Transverse colon (tissue), 4 donors: ENCODE measurements at regions not wholly inside any gene's neighbourhood (a gene's known extent, or its start where the extent isn't known, plus 50 kb on each side); places are given as distances from the start of the nearest gene placed in this dataset.

Source experiments
- DNase-seq: peaks from one replicate; pipeline ENCODE4 v3.0.0-alpha.2; 2019
- H3K27ac ChIP-seq, 4 donors: fragments of 200-600 bp; sonication (generic); 2 replicates each; pipeline ENCODE4 v1.5.1; 2016 to 2018; ENCODE audit warnings: inconsistent platforms in 4 of 4
- H3K27me3 ChIP-seq: fragments of 200-600 bp; sonication (generic); 2 replicates; pipeline ENCODE4 v1.5.1; 2017; ENCODE audit warnings: inconsistent platforms
- H3K36me3 ChIP-seq, 4 donors: fragments of 200-600 bp; sonication (generic); 2 replicates each; pipeline ENCODE4 v1.5.1; 2017 to 2019; ENCODE audit warnings: inconsistent platforms in 4 of 4
- H3K4me1 ChIP-seq, 4 donors: fragments of 200-600 bp; sonication (generic); 2 replicates each; pipeline ENCODE4 v1.5.1; 2017 to 2020; ENCODE audit warnings: inconsistent platforms in 4 of 4
- H3K4me3 ChIP-seq, 4 donors: fragments of 200-600 bp; sonication (generic); 1 replicate in 1 of 4; 2 replicates in 3 of 4; pipeline versions ENCODE4 v1.5.1 to v1.6.1; 2017 to 2019; ENCODE audit warnings: inconsistent platforms in 4 of 4
- H3K9me3 ChIP-seq, 2 donors: fragments of 200-600 bp; sonication (generic); 2 replicates each; pipeline ENCODE4 v1.5.1; 2017 to 2019; ENCODE audit warnings: inconsistent platforms in 2 of 2
- EP300 ChIP-seq: sonication (generic); formaldehyde crosslinking; IDR thresholded peaks from one replicate; pipeline ENCODE4 v1.6.1; 2017; ENCODE audit warnings: antibody characterized with exemption, low read depth
- POLR2A ChIP-seq: fragments of 450-650 bp; IDR thresholded peaks from one replicate; pipeline ENCODE4 v1.6.1; 2016; ENCODE audit warnings: antibody characterized with exemption, mild to moderate bottlenecking, moderate library complexity
- POLR2AphosphoS5 ChIP-seq, 3 donors: sonication (generic); formaldehyde crosslinking; IDR thresholded peaks; one replicate each; pipeline ENCODE4 v1.6.1; 2016; ENCODE audit warnings: antibody characterized with exemption in 3 of 3
- WGBS, 2 donors: methylation state at CpG; one replicate each; pipeline ENCODE4 v1.1.5; 2018; ENCODE audit warnings: low coverage in 1 of 2; 5-methylcytosine and 5-hydroxymethylcytosine counted together
- in situ Hi-C, 4 donors: fragments of 200-750 bp; cut with MboI; loops; one replicate each; pipeline versions ENCODE4 v1.15.0 to v1.15.1; 2017; ENCODE audit warnings: low sequenced_read_pairs in 3 of 4, low pct_ligation_motif_present in 1 of 4, low pct_unique_long_range_greater_than_20kb in 1 of 4
- intact Hi-C: fragments of 100-400 bp; cut with DNase I; formaldehyde crosslinking; loops from one replicate; pipeline ENCODE4 v1.15.1; 2023; ENCODE audit warnings: low total_unique reads
- TF ChIP-seq, protein P1 (sequence below), 5 experiments: fragments of 200-600 bp in 3 of 5; fragments of 450-650 bp in 2 of 5; sonication (generic) in 3 of 5; IDR thresholded peaks; 1 replicate in 2 of 5; 2 replicates in 3 of 5; pipeline ENCODE4 v1.5.1; 2016 to 2017; ENCODE audit warnings: antibody characterized with exemption in 5 of 5, inconsistent platforms in 3 of 5, mild to moderate bottlenecking in 2 of 5, moderate library complexity in 1 of 5

- TF ChIP-seq POLR2A (no peak), EP300 (no peak), POLR2AphosphoS5 (IDR thresholded peaks at IDR 0.05) (no peak)
- TF ChIP-seq, protein P1, sequence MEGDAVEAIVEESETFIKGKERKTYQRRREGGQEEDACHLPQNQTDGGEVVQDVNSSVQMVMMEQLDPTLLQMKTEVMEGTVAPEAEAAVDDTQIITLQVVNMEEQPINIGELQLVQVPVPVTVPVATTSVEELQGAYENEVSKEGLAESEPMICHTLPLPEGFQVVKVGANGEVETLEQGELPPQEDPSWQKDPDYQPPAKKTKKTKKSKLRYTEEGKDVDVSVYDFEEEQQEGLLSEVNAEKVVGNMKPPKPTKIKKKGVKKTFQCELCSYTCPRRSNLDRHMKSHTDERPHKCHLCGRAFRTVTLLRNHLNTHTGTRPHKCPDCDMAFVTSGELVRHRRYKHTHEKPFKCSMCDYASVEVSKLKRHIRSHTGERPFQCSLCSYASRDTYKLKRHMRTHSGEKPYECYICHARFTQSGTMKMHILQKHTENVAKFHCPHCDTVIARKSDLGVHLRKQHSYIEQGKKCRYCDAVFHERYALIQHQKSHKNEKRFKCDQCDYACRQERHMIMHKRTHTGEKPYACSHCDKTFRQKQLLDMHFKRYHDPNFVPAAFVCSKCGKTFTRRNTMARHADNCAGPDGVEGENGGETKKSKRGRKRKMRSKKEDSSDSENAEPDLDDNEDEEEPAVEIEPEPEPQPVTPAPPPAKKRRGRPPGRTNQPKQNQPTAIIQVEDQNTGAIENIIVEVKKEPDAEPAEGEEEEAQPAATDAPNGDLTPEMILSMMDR (IDR thresholded peaks at IDR 0.05) = no peak
- in situ Hi-C loops = no loop called here
- no peak for DNase-seq
- Histone ChIP-seq H3K4me1 (no peaks in the 10 kb centered on the region), H3K36me3 (no peaks in the 10 kb centered on the region), H3K4me3 (no peak overlapping the region), H3K9me3 (no peaks in the 10 kb centered on the region), H3K27ac (no peak overlapping the region), H3K27me3 (no peaks in the 10 kb centered on the region)
- 77 to 94% methylated on average over 2 to 7 of the region's 7 CpGs for WGBS, 2 donors
- intact Hi-C loops = no loop called here
Observed at GRCh38 chr13:47081246-47081645, 184.4 kb upstream of the HTR2A start.

GRCh38 chr13:47080621-47081020 is 183.8 kb upstream of the HTR2A start:
- Histone ChIP-seq H3K4me1 (no peaks in the 10 kb centered on the region), H3K4me3 (no peak overlapping the region), H3K36me3 (no peaks in the 10 kb centered on the region), H3K27ac (no peak overlapping the region), H3K27me3 (no peaks in the 10 kb centered on the region), H3K9me3 (no peaks in the 10 kb centered on the region)
- TF ChIP-seq, protein P1 (IDR thresholded peaks at IDR 0.05) = no peak
- no peak for TF ChIP-seq POLR2A
- no peak for TF ChIP-seq EP300
- no peak for TF ChIP-seq POLR2AphosphoS5 (IDR thresholded peaks at IDR 0.05)
- 45% methylated on average over 2 of the region's 2 CpGs for WGBS, 2 donors
- in situ Hi-C loops = no loop called here
- no peak for DNase-seq
- intact Hi-C loops = no loop called here

DNA sequence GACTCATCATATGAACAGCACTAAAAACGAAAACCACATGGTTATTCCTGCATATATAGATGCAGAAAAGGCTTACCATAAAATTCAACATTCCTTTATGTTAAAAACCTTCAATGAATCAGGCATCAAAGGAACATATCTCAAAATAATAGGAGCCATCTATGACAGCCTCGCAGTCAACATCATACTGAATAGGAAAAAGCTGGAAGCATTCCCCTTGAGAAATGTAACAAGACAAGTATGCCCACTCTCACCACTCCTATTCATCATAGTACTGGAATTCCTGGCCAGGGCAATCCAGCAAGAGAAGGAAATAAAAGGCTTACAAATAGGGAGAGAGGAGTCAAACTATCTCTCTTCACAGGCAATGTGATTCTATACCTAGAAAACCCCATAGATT is 179.6 kb upstream of the HTR2A start:
- no peaks in the 10 kb centered on the region for H3K4me1 ChIP-seq
- peaks cover 3 to 5% of the 10 kb centered on the region in 2 donors for H3K9me3 ChIP-seq
- H3K4me3 ChIP-seq = no peak overlapping the region
- WGBS, 2 donors = 13 to 51% methylated on average over 1 to 2 of the region's 2 CpGs
- no peaks in the 10 kb centered on the region for H3K36me3 ChIP-seq
- TF ChIP-seq POLR2AphosphoS5 (IDR thresholded peaks at IDR 0.05) (no peak), POLR2A (no peak), EP300 (no peak)
- TF ChIP-seq, protein P1 (IDR thresholded peaks at IDR 0.05) = no peak
- H3K27ac ChIP-seq = no peak overlapping the region
- DNase-seq = no peak
- in situ Hi-C loops (no loop called here), intact Hi-C loops (no loop called here)
- H3K27me3 ChIP-seq = no peaks in the 10 kb centered on the region

GRCh38 chr13:47069133-47069532 is 172.3 kb upstream of the HTR2A start:
- H3K27ac ChIP-seq = no peak overlapping the region
- no peak for TF ChIP-seq POLR2A
- no peak for TF ChIP-seq EP300
- TF ChIP-seq POLR2AphosphoS5 (IDR thresholded peaks at IDR 0.05) = no peak
- TF ChIP-seq, protein P1 (IDR thresholded peaks at IDR 0.05) = no peak
- WGBS, 2 donors = 65 to 66% methylated on average over 3 of the region's 3 CpGs
- H3K36me3 ChIP-seq = no peaks in the 10 kb centered on the region
- DNase-seq = no peak
- in situ Hi-C loops (no loop called here), intact Hi-C loops (no loop called here)
- H3K9me3 ChIP-seq = no peaks in the 10 kb centered on the region
- H3K4me3 ChIP-seq = no peak overlapping the region
- H3K4me1 ChIP-seq = no peaks in the 10 kb centered on the region
- H3K27me3 ChIP-seq = no peaks in the 10 kb centered on the region
